Esophagus squamous epithelium (tissue), 4 donors: ENCODE measurements at regions not wholly inside any gene's neighbourhood (a gene's known extent, or its start where the extent isn't known, plus 50 kb on each side); places are given as distances from the start of the nearest gene placed in this dataset.

Source experiments
- POLR2A ChIP-seq, 4 donors: fragments of 450-650 bp; IDR thresholded peaks; one replicate each; pipeline ENCODE4 v1.6.1; 2017; ENCODE audit warnings: antibody characterized with exemption in 4 of 4, mild to moderate bottlenecking in 4 of 4, moderate library complexity in 3 of 4
- TF ChIP-seq, protein P1 (sequence below), 6 experiments: fragments of 450-650 bp in 4 of 6; fragments of 200-600 bp in 2 of 6; sonication (generic) in 2 of 6; IDR thresholded peaks; one replicate each; pipeline ENCODE4 v1.5.1; 2016 to 2019; ENCODE audit warnings: antibody characterized with exemption in 6 of 6, mild to moderate bottlenecking in 4 of 6, moderate library complexity in 4 of 6

DNA sequence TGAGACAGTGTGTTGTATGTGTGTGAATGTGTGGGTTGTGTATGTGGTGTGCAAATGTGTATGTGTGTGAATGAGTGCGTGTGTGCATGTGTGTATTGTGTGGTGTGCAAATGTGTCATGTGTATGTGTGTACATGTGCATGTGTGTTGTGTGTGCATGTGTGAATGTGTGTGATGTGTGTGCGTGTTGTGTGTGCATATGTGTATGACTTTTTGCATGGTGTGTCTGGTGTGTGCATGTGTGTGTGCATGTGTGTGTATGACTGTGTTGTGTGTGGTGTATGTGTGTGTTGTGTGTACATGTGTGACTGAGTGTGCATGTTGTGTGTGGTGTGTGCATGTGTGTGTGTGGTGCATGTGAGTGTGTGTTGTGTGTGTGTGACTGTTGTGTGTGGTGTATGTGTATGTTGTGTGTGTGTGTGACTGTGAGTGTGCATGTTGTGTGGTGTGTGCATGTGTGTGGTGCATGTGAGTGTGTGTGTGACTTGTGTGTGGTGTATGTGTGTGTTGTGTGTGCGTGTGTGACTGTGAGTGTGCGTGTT is 268.3 kb downstream of the DCDC2C start:
- TF ChIP-seq, protein P1, sequence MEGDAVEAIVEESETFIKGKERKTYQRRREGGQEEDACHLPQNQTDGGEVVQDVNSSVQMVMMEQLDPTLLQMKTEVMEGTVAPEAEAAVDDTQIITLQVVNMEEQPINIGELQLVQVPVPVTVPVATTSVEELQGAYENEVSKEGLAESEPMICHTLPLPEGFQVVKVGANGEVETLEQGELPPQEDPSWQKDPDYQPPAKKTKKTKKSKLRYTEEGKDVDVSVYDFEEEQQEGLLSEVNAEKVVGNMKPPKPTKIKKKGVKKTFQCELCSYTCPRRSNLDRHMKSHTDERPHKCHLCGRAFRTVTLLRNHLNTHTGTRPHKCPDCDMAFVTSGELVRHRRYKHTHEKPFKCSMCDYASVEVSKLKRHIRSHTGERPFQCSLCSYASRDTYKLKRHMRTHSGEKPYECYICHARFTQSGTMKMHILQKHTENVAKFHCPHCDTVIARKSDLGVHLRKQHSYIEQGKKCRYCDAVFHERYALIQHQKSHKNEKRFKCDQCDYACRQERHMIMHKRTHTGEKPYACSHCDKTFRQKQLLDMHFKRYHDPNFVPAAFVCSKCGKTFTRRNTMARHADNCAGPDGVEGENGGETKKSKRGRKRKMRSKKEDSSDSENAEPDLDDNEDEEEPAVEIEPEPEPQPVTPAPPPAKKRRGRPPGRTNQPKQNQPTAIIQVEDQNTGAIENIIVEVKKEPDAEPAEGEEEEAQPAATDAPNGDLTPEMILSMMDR (IDR thresholded peaks at IDR 0.05): no peak
- TF ChIP-seq POLR2A (IDR thresholded peaks at IDR 0.05): no peak
